ENCODE measurements at regions not wholly inside any gene's neighbourhood (a gene's known extent, or its start where the extent isn't known, plus 50 kb on each side); places are given as distances from the start of the nearest gene placed in this dataset.

- TF ChIP-seq CTCF (IDR thresholded peaks at IDR 0.05), result no peak
- TF ChIP-seq TCF7L2 (IDR thresholded peaks at IDR 0.05; ENCODE audit: low read depth, low read length), result no peak
- TF ChIP-seq POLR2AphosphoS5 (IDR thresholded peaks at IDR 0.05; ENCODE audit: low read depth, low read length), result no peak
Measured at GRCh38 chr9:88936132-88936531, 55.1 kb upstream of the S1PR3 start.
